CD4-positive, alpha-beta T cell (primary cell): ENCODE measurements at regions not wholly inside any gene's neighbourhood (a gene's known extent, or its start where the extent isn't known, plus 50 kb on each side); places are given as distances from the start of the nearest gene placed in this dataset.

Source experiments
- ATAC-seq: fragments of 200-7000 bp; cut with Tn5 transposase; one replicate; pipeline ENCODE4 v1.10.0; 2022; ENCODE audit warnings: mild to moderate bottlenecking; ENCODE audit not compliant: poor library complexity
- CTCF ChIA-PET: fragments of 350-600 bp; sonication (Branson Sonifier 250); formaldehyde crosslinking; loops from one replicate; lab custom pipeline; 2021; ENCODE audit warnings: antibody characterized with exemption, inconsistent platforms; lab: Charles Lee
- POLR2A ChIA-PET: fragments of 350-600 bp; sonication (Branson Sonifier 250); formaldehyde crosslinking; loops from one replicate; lab custom pipeline; 2021; ENCODE audit warnings: antibody characterized with exemption, inconsistent platforms; lab: Charles Lee
- DNase-seq, 14 experiments: peaks; one replicate each; pipeline ENCODE4 v3.0.0-alpha.2; 2013 to 2020; ENCODE audit warnings: mixed read lengths in 2 of 14
- H3K27ac ChIP-seq, 2 donors: one replicate each; pipeline versions ENCODE4 v1.5.1 to v1.7.0; 2013; ENCODE audit warnings: low read length in 2 of 2, low read depth in 1 of 2, mild to moderate bottlenecking in 1 of 2
- H3K27me3 ChIP-seq, 2 experiments: 1 replicate in 1 of 2; 2 replicates in 1 of 2; pipeline versions ENCODE4 v1.6.1 to v1.7.0; 2013; ENCODE audit warnings: low read length in 2 of 2, control low read depth in 1 of 2, mild to moderate bottlenecking in 1 of 2, moderate library complexity in 1 of 2; ENCODE audit not compliant: insufficient read depth in 2 of 2, control insufficient read depth in 1 of 2
- H3K36me3 ChIP-seq: one replicate; pipeline ENCODE4 v1.6.1; 2013; ENCODE audit warnings: low read length, control low read depth; ENCODE audit not compliant: insufficient read depth
- H3K4me1 ChIP-seq: one replicate; pipeline ENCODE4 v1.6.1; 2013; ENCODE audit warnings: low read length, control low read depth; ENCODE audit not compliant: insufficient read depth
- H3K4me3 ChIP-seq: one replicate; pipeline ENCODE4 v1.5.1; 2013; ENCODE audit warnings: mild to moderate bottlenecking, low read length, moderate library complexity
- H3K9me3 ChIP-seq, 2 experiments: 1 replicate in 1 of 2; 2 replicates in 1 of 2; pipeline versions ENCODE4 v1.6.1 to v1.7.0; 2013; ENCODE audit warnings: low read length in 2 of 2, mild to moderate bottlenecking in 2 of 2, control low read depth in 1 of 2, moderate library complexity in 1 of 2; ENCODE audit not compliant: control insufficient read depth in 1 of 2, insufficient read depth in 1 of 2
- H3K27ac Mint-ChIP-seq: one replicate; pipeline ENCODE4 v1.8.0; 2020; ENCODE audit warnings: mixed read lengths
- H3K27me3 Mint-ChIP-seq: one replicate; pipeline ENCODE4 v1.8.0; 2021; ENCODE audit warnings: mixed read lengths
- H3K36me3 Mint-ChIP-seq: one replicate; pipeline ENCODE4 v1.8.0; 2021; ENCODE audit warnings: low read depth, mixed read lengths
- H3K4me1 Mint-ChIP-seq: one replicate; pipeline ENCODE4 v1.8.0; 2021; ENCODE audit warnings: low read depth, mixed read lengths
- H3K4me3 Mint-ChIP-seq: one replicate; pipeline ENCODE4 v1.8.0; 2020; ENCODE audit warnings: mild to moderate bottlenecking, mixed read lengths
- H3K9me3 Mint-ChIP-seq: one replicate; pipeline ENCODE4 v1.8.0; 2020; ENCODE audit warnings: mixed read lengths
- CTCF ChIP-seq: fragments of 200-600 bp; IDR thresholded peaks from one replicate; pipeline ENCODE4 v1.8.0; 2022; ENCODE audit warnings: antibody characterized with exemption, mild to moderate bottlenecking
- intact Hi-C, 2 experiments: fragments of 100-400 bp; cut with DNase I in 1 of 2; cut with micrococcal nuclease in 1 of 2; formaldehyde crosslinking; loops; one replicate each; pipeline versions ENCODE4 v1.15.1 to v1.9.0; 2023 to 2025; cut with DNase I, micrococcal nuclease

- no peaks in the 10 kb centered on the region for H3K4me1 Mint-ChIP-seq
- ATAC-seq, result no peak
- Histone ChIP-seq H3K27me3 (no peaks in the 10 kb centered on the region), H3K36me3 (no peaks in the 10 kb centered on the region), H3K4me1 (no peaks in the 10 kb centered on the region), H3K4me3 (no peak overlapping the region), H3K27ac (no peak overlapping the region), H3K9me3 (no peaks in the 10 kb centered on the region)
- CTCF ChIA-PET, result no interaction called here
- intact Hi-C loops, result no loop called here
- H3K36me3 Mint-ChIP-seq, result no peaks in the 10 kb centered on the region
- H3K27ac Mint-ChIP-seq, result no peak overlapping the region
- POLR2A ChIA-PET, result no interaction called here
- no peaks in the 10 kb centered on the region for H3K9me3 Mint-ChIP-seq
- no peak for TF ChIP-seq CTCF
- peaks cover 7% of the 10 kb centered on the region for H3K27me3 Mint-ChIP-seq
- H3K4me3 Mint-ChIP-seq, result no peak overlapping the region
- DNase-seq, result no peak
Measured at GRCh38 chr10:91335147-91335546, 75.0 kb upstream of the HECTD2 start.

GRCh38 chr10:91339729-91340128 lies 70.4 kb upstream of the HECTD2 start:
- no peaks in the 10 kb centered on the region for H3K4me1 Mint-ChIP-seq
- CTCF ChIA-PET, result no interaction called here

GRCh38 chr10:91340613-91341362 lies 69.4 kb upstream of the HECTD2 start:
- no peaks in the 10 kb centered on the region for H3K27me3 Mint-ChIP-seq
- Histone ChIP-seq H3K27me3 (no peaks in the 10 kb centered on the region), H3K9me3 (no peaks in the 10 kb centered on the region), H3K36me3 (no peaks in the 10 kb centered on the region), H3K4me1 (no peaks in the 10 kb centered on the region), H3K27ac (no peak overlapping the region), H3K4me3 (no peak overlapping the region)
- no peaks in the 10 kb centered on the region for H3K4me1 Mint-ChIP-seq
- no peak for TF ChIP-seq CTCF
- intact Hi-C loops, result no loop called here
- H3K9me3 Mint-ChIP-seq, result no peaks in the 10 kb centered on the region
- ATAC-seq, result no peak
- POLR2A ChIA-PET, result no interaction called here
- no peak overlapping the region for H3K27ac Mint-ChIP-seq
- H3K4me3 Mint-ChIP-seq, result no peak overlapping the region
- H3K36me3 Mint-ChIP-seq, result no peaks in the 10 kb centered on the region
- no peak for DNase-seq
- CTCF ChIA-PET, result no interaction called here

More at GRCh38 chr10:91339729-91340128, 70.4 kb upstream of the HECTD2 start:
- H3K27me3 Mint-ChIP-seq, result peaks cover 5% of the 10 kb centered on the region
- intact Hi-C loops, result no loop called here
- Histone ChIP-seq H3K4me3 (no peak overlapping the region), H3K4me1 (no peaks in the 10 kb centered on the region), H3K36me3 (no peaks in the 10 kb centered on the region), H3K27me3 (no peaks in the 10 kb centered on the region), H3K9me3 (no peaks in the 10 kb centered on the region), H3K27ac (no peak overlapping the region)
- DNase-seq, result no peak
- TF ChIP-seq CTCF, result no peak
- H3K9me3 Mint-ChIP-seq, result no peaks in the 10 kb centered on the region
- ATAC-seq, result no peak
- no peak overlapping the region for H3K27ac Mint-ChIP-seq
- H3K36me3 Mint-ChIP-seq, result no peaks in the 10 kb centered on the region
- POLR2A ChIA-PET, result no interaction called here
- H3K4me3 Mint-ChIP-seq, result no peak overlapping the region
